ENCODE measurements at regions not wholly inside any gene's neighbourhood (a gene's known extent, or its start where the extent isn't known, plus 50 kb on each side); places are given as distances from the start of the nearest gene placed in this dataset.

- Histone ChIP-seq H3K9ac (ENCODE audit: extremely low read depth, low read length, poor library complexity, severe bottlenecking) (no peak overlapping the region), H3K27me3 (ENCODE audit: control insufficient read depth, insufficient read depth, low read length, poor library complexity, severe bottlenecking) (peaks cover 72% of the 10 kb centered on the region), H3K4me1 (ENCODE audit: control insufficient read depth, insufficient read depth, low read length) (no peaks in the 10 kb centered on the region), H3K36me3 (ENCODE audit: control insufficient read depth, insufficient read depth, low read length) (no peaks in the 10 kb centered on the region), H3K27ac (ENCODE audit: low read depth, low read length) (no peak overlapping the region), H3K9me3 (ENCODE audit: control insufficient read depth, low read length) (no peaks in the 10 kb centered on the region), H3K4me3 (ENCODE audit: low read length) (no peak overlapping the region)
- no peak overlapping the region for H3K4me3 Mint-ChIP-seq
- no peak overlapping the region for H3K27ac Mint-ChIP-seq
- no peaks in the 10 kb centered on the region for H3K9me3 Mint-ChIP-seq
- TF ChIP-seq CTCF (conservative IDR thresholded peaks at IDR 0.05), result no peak
- DNase-seq, result no peak
- no peaks in the 10 kb centered on the region for H3K36me3 Mint-ChIP-seq (ENCODE audit: low read depth)
- 89 to 100% methylated on average over 1 to 4 of the region's 4 CpGs for WGBS, 2 experiments (ENCODE audit: insufficient coverage in 1 of 2, insufficient read length in 1 of 2)
- H3K4me1 Mint-ChIP-seq, result no peaks in the 10 kb centered on the region
- peaks cover 54% of the 10 kb centered on the region for H3K27me3 Mint-ChIP-seq (ENCODE audit: insufficient read depth)
These were observed 326.2 kb upstream of the NAV3 start for GRCh38 chr12:77504466-77504865.

- Histone ChIP-seq H3K4me1 (ENCODE audit: control insufficient read depth, insufficient read depth, low read length) (no peaks in the 10 kb centered on the region), H3K27ac (ENCODE audit: low read depth, low read length) (no peak overlapping the region), H3K9me3 (ENCODE audit: control insufficient read depth, low read length) (no peaks in the 10 kb centered on the region), H3K4me3 (ENCODE audit: low read length) (no peak overlapping the region), H3K9ac (ENCODE audit: extremely low read depth, low read length, poor library complexity, severe bottlenecking) (no peak overlapping the region), H3K27me3 (ENCODE audit: control insufficient read depth, insufficient read depth, low read length, poor library complexity, severe bottlenecking) (peaks cover 34% of the 10 kb centered on the region), H3K36me3 (ENCODE audit: control insufficient read depth, insufficient read depth, low read length) (no peaks in the 10 kb centered on the region)
- no peaks in the 10 kb centered on the region for H3K9me3 Mint-ChIP-seq
- H3K36me3 Mint-ChIP-seq (ENCODE audit: low read depth), result no peaks in the 10 kb centered on the region
- DNase-seq, result no peak
- no peak overlapping the region for H3K4me3 Mint-ChIP-seq
- peaks cover 15% of the 10 kb centered on the region for H3K27me3 Mint-ChIP-seq (ENCODE audit: insufficient read depth)
- H3K4me1 Mint-ChIP-seq, result no peaks in the 10 kb centered on the region
- no peak for TF ChIP-seq CTCF (conservative IDR thresholded peaks at IDR 0.05)
- no peak overlapping the region for H3K27ac Mint-ChIP-seq
These were observed 330.6 kb upstream of the NAV3 start for GRCh38 chr12:77500089-77500488.

DNA sequence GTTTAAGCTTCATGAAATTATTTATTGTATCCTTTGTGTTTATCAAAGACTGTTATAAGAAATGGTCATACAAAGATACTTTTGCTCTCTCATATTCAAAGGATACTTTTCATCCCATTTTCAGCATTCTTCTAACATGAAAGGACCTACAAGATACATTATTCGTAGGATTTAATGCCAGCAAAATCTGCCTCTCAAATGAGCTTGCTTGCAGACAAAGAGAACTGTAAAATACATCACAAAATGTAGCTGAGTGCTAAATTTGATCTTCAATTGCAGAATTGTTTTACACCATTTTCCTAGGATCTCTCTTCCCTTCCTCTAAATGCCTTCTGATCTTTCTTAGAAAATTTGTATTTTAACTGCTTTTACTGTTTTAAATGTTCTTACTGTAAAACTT, 333.0 kb upstream of the NAV3 start:
- Histone ChIP-seq H3K27me3 (ENCODE audit: control insufficient read depth, insufficient read depth, low read length, poor library complexity, severe bottlenecking) (peaks cover 20% of the 10 kb centered on the region), H3K9me3 (ENCODE audit: control insufficient read depth, low read length) (no peaks in the 10 kb centered on the region), H3K4me1 (ENCODE audit: control insufficient read depth, insufficient read depth, low read length) (no peaks in the 10 kb centered on the region), H3K4me3 (ENCODE audit: low read length) (no peak overlapping the region), H3K9ac (ENCODE audit: extremely low read depth, low read length, poor library complexity, severe bottlenecking) (no peak overlapping the region), H3K36me3 (ENCODE audit: control insufficient read depth, insufficient read depth, low read length) (no peaks in the 10 kb centered on the region), H3K27ac (ENCODE audit: low read depth, low read length) (no peak overlapping the region)
- no peaks in the 10 kb centered on the region for H3K4me1 Mint-ChIP-seq
- no peak for TF ChIP-seq CTCF (conservative IDR thresholded peaks at IDR 0.05)
- no peaks in the 10 kb centered on the region for H3K9me3 Mint-ChIP-seq
- H3K27ac Mint-ChIP-seq, result no peak overlapping the region
- DNase-seq, result no peak
- H3K27me3 Mint-ChIP-seq (ENCODE audit: insufficient read depth), result peaks cover 4% of the 10 kb centered on the region
- H3K4me3 Mint-ChIP-seq, result no peak overlapping the region
- H3K36me3 Mint-ChIP-seq (ENCODE audit: low read depth), result no peaks in the 10 kb centered on the region
- WGBS, 2 experiments (ENCODE audit: insufficient coverage in 1 of 2, insufficient read length in 1 of 2), result 83 to 94% methylated on average over 1 of the region's 1 CpG
